ENCODE measurements at regions not wholly inside any gene's neighbourhood (a gene's known extent, or its start where the extent isn't known, plus 50 kb on each side); places are given as distances from the start of the nearest gene placed in this dataset.

- no peak for TF ChIP-seq CTCF (IDR thresholded peaks at IDR 0.05)
- no peak for TF ChIP-seq POLR2A (IDR thresholded peaks at IDR 0.05)
Measured at GRCh38 chr5:115433918-115434317, 110.7 kb downstream of the FEM1C start.

Measured in ovary (tissue), 3 donors.